Karpas-422 (cell line): ENCODE measurements at regions not wholly inside any gene's neighbourhood (a gene's known extent, or its start where the extent isn't known, plus 50 kb on each side); places are given as distances from the start of the nearest gene placed in this dataset.

Experiments
- DNase-seq: peaks from one replicate; pipeline ENCODE4 v3.0.0-alpha.2; 2015
- H2AFZ ChIP-seq: fragments of 200-600 bp; sonication (generic); 2 replicates; pipeline ENCODE4 v1.6.1; 2014; ENCODE audit warnings: antibody characterized with exemption, low read length, mixed read lengths
- H3K27ac ChIP-seq: fragments of 200-600 bp; sonication (generic); 2 replicates; pipeline ENCODE4 v1.5.1; 2014; ENCODE audit warnings: mild to moderate bottlenecking, low read length, moderate library complexity
- H3K27me3 ChIP-seq: fragments of 200-600 bp; sonication (generic); 2 replicates; pipeline ENCODE4 v1.6.1; 2014; ENCODE audit warnings: low read length, mixed read lengths
- H3K36me3 ChIP-seq: fragments of 200-600 bp; sonication (generic); 2 replicates; pipeline ENCODE4 v1.6.1; 2014; ENCODE audit warnings: low read length, mixed read lengths; ENCODE audit not compliant: insufficient read depth
- H3K4me1 ChIP-seq: fragments of 200-600 bp; sonication (generic); 2 replicates; pipeline ENCODE4 v1.6.1; 2014; ENCODE audit warnings: mild to moderate bottlenecking, low read length, mixed read lengths
- H3K4me2 ChIP-seq: fragments of 200-600 bp; sonication (generic); 2 replicates; pipeline ENCODE4 v1.6.1; 2014; ENCODE audit warnings: low read length, low read depth, mild to moderate bottlenecking; ENCODE audit not compliant: poor library complexity, severe bottlenecking
- H3K4me3 ChIP-seq: fragments of 200-600 bp; sonication (generic); 2 replicates; pipeline ENCODE4 v1.5.1; 2014; ENCODE audit warnings: mild to moderate bottlenecking, antibody characterized with exemption, low read length, mixed read lengths
- H3K79me2 ChIP-seq: fragments of 200-600 bp; sonication (generic); 2 replicates; pipeline ENCODE4 v1.6.1; 2014; ENCODE audit warnings: mild to moderate bottlenecking, low read length, mixed read lengths
- H3K9ac ChIP-seq: fragments of 200-600 bp; sonication (generic); 2 replicates; pipeline ENCODE4 v1.6.0; 2014; ENCODE audit warnings: low read length
- H3K9me2 ChIP-seq: fragments of 200-600 bp; sonication (generic), shearing (Covaris generic); replicated peaks from 2 replicates; pipeline ENCODE4 v1.6.0; 2014; ENCODE audit warnings: mild to moderate bottlenecking, low read length, moderate library complexity; ENCODE audit not compliant: insufficient read depth
- H3K9me3 ChIP-seq: fragments of 300-700, 200-600 bp; sonication (generic); 2 replicates; pipeline ENCODE4 v1.6.1; 2014; ENCODE audit warnings: low read length, mixed read lengths
- H4K20me1 ChIP-seq: fragments of 200-600 bp; sonication (generic); 2 replicates; pipeline ENCODE4 v1.6.1; 2014; ENCODE audit warnings: mild to moderate bottlenecking, antibody characterized with exemption, low read length, low read depth; ENCODE audit not compliant: insufficient read depth

GRCh38 chrX:16459008-16459407 is 190.9 kb upstream of the S100G start:
- no peaks in the 10 kb centered on the region for H3K9me3 ChIP-seq
- no peak overlapping the region for H3K4me3 ChIP-seq
- no peaks in the 10 kb centered on the region for H3K36me3 ChIP-seq
- H3K4me2 ChIP-seq = no peak overlapping the region
- no peaks in the 10 kb centered on the region for H3K79me2 ChIP-seq
- H3K9ac ChIP-seq = no peak overlapping the region
- no peak for DNase-seq
- no peaks in the 10 kb centered on the region for H3K4me1 ChIP-seq
- H3K27me3 ChIP-seq = no peaks in the 10 kb centered on the region
- no peaks in the 10 kb centered on the region for H4K20me1 ChIP-seq
- H2AFZ ChIP-seq = no peak overlapping the region
- H3K27ac ChIP-seq = no peak overlapping the region
- no peaks in the 10 kb centered on the region for H3K9me2 ChIP-seq

DNA sequence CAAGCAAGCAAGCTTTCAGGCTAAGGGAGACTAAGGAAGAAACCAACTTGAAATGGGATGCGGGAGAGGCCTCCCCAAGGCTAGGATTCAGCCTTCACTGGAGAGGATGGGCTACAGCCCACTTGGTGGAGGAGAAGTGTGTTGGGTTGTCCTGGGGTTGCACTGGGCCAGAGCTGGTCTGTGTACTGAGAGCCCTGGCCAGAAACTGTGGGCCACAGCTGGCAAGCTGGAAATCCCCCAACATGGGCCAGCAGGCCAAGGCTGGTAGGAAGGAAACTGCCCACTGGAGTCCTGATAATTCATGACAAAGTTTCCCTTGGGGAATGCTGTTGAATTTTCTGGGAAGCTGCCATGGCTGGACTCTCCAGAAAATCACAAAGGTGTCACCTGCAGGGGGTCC is 188.0 kb upstream of the S100G start:
- Histone ChIP-seq H3K9me2 (no peaks in the 10 kb centered on the region), H2AFZ (no peak overlapping the region), H3K27ac (no peak overlapping the region), H3K4me2 (no peak overlapping the region), H3K9ac (no peak overlapping the region), H4K20me1 (0 out of 2 replicates have a peak, but pooled peaks cover under 1% of the 10 kb centered on the region), H3K9me3 (no peaks in the 10 kb centered on the region), H3K4me3 (no peak overlapping the region), H3K27me3 (no peaks in the 10 kb centered on the region), H3K4me1 (no peaks in the 10 kb centered on the region), H3K79me2 (no peaks in the 10 kb centered on the region), H3K36me3 (no peaks in the 10 kb centered on the region)
- no peak for DNase-seq

- Histone ChIP-seq H3K9me2 (no peaks in the 10 kb centered on the region), H3K27ac (no peak overlapping the region), H3K27me3 (no peaks in the 10 kb centered on the region), H3K9ac (no peak overlapping the region), H3K4me1 (no peaks in the 10 kb centered on the region), H3K4me2 (no peak overlapping the region), H3K36me3 (no peaks in the 10 kb centered on the region), H4K20me1 (0 out of 2 replicates have a peak, but pooled peaks cover 2% of the 10 kb centered on the region), H3K79me2 (no peaks in the 10 kb centered on the region), H3K9me3 (no peaks in the 10 kb centered on the region), H3K4me3 (no peak overlapping the region), H2AFZ (no peak overlapping the region)
- DNase-seq = no peak
Observed at GRCh38 chrX:16462912-16463311, 187.0 kb upstream of the S100G start.

DNA sequence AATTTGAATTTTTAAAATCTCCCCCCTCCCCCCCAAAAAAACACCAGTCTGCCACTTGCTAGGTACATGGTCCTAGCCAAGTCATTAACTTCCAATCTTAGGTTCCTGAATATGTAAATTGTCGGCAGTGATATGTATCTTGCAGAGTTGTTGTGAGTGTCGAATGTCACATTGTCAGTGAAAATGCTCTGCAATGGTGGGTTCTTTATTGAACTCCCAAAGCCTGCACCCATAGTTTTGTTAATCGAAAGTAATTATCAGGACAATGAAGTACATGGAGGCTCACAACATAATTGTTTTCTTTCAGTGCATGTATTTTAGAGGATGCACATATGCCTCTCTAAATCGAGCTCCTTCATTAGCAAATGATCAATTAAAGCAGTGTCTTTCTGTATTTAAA is 185.6 kb upstream of the S100G start:
- Histone ChIP-seq H3K9me2 (no peaks in the 10 kb centered on the region), H3K9me3 (no peaks in the 10 kb centered on the region), H3K4me1 (no peaks in the 10 kb centered on the region), H2AFZ (no peak overlapping the region), H3K36me3 (no peaks in the 10 kb centered on the region), H3K27me3 (no peaks in the 10 kb centered on the region), H3K27ac (no peak overlapping the region), H3K4me2 (no peak overlapping the region), H3K9ac (no peak overlapping the region), H3K4me3 (no peak overlapping the region), H3K79me2 (no peaks in the 10 kb centered on the region), H4K20me1 (0 out of 2 replicates have a peak, but pooled peaks cover 2% of the 10 kb centered on the region)
- no peak for DNase-seq

DNA sequence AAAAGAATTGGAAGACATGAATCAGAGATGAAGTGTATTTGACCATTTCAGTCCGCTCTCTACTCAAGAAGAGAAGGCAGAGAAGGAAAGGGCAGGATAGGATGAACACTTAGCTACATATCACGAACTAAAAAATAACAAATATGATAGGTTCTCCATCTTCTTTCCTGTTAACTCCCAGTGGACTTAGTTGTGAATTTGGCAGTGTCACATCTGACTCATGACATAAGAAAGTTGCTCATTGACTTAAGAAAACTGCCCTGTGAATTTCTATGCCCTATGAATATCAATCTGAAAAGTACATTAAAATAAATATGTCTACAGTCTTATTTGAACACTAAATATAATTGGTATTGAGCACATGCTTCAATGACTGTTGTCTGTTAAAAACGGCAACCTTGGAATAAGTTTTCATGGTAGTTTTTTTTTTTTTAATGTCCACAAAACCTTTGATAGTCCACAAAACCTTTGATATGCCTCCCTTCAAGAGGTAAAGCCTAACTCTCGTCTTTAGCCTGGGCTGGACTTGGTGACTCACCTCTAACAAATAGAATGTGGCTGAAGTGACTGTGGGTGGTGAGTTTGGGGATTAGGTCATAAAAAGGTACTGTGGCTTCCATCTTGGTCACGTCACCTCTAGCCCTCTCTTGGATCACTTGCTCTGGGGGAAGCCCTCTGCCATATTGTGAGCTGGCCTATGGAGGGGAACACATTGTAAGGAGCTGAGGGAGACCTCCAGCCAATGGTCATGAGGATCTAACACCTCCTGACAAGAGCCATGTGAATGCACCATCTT is 184.7 kb upstream of the S100G start:
- no peak overlapping the region for H3K4me3 ChIP-seq
- H3K9me3 ChIP-seq = no peaks in the 10 kb centered on the region
- H3K9ac ChIP-seq = no peak overlapping the region

DNA sequence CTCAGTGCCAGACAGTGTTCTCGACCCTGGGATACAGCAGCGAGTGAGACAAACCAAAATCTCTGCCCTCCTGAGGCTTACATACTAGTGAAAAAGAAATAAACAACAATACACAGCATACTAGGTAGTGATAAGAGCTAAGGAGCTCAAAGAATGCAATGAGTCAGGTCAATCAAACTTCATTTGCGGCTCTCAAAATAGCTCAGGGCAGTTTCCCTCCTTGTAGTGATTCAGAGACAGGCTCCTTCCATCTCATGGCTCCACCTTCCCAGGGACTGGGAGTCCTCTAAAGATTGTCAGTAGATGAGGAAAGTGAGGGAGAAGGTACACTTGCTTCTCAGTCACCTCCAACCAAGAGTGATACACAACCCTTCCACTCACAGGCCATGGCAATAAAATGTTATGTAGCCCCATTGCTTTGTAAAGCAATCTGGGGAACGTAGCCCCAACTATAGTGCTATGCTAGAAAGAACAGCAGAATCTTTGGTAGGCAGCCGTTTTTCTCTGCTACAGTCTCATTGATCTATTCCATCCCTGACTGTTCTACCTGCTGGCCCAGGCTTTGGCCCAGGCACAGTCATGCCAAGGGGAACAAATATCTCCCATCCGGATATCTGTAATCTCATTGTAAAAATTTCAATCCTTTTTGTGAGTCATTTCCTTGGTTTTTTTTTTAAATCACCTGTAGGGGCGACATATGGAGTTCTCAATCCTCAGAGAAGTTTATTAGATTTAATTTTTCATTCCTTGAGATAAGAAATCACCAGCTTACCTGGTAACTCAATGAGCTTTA is 183.1 kb upstream of the S100G start:
- DNase-seq = no peak
- Histone ChIP-seq H3K27me3 (no peaks in the 10 kb centered on the region), H2AFZ (no peak overlapping the region), H3K9me2 (no peaks in the 10 kb centered on the region), H3K9ac (no peak overlapping the region), H3K27ac (no peak overlapping the region), H3K9me3 (no peaks in the 10 kb centered on the region), H3K4me1 (no peaks in the 10 kb centered on the region), H3K4me2 (no peak overlapping the region), H3K4me3 (no peak overlapping the region), H3K79me2 (no peaks in the 10 kb centered on the region), H4K20me1 (0 out of 2 replicates have a peak, but pooled peaks cover 2% of the 10 kb centered on the region), H3K36me3 (no peaks in the 10 kb centered on the region)

More for the DNA sequence above, 184.7 kb upstream of the S100G start:
- Histone ChIP-seq H3K4me1 (no peaks in the 10 kb centered on the region), H3K9me2 (no peaks in the 10 kb centered on the region), H4K20me1 (0 out of 2 replicates have a peak, but pooled peaks cover 2% of the 10 kb centered on the region), H2AFZ (no peak overlapping the region), H3K27me3 (no peaks in the 10 kb centered on the region), H3K4me2 (no peak overlapping the region), H3K27ac (no peak overlapping the region), H3K79me2 (no peaks in the 10 kb centered on the region), H3K36me3 (no peaks in the 10 kb centered on the region)
- no peak for DNase-seq

DNA sequence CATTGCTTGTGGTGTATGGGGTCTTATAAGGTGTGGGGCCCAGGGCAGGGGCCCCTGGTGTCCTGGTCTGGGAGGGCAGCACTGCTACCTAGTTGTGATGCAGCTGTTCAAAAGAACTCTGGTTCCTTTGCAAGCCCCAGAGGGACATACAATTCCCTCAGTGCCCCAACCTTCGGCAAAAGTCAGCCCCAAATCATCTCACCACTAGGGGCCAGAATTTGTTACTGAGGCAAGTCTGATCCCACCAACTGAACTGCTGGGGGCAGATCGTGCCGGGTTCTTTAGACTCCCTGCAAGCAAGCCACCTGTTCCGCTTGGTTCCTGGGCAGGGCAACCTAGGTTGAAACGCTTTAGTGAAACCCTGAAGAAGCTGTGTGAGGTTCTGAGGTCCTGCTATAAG is 180.1 kb upstream of the S100G start:
- Histone ChIP-seq H3K4me2 (no peak overlapping the region), H3K9me2 (no peaks in the 10 kb centered on the region), H3K36me3 (no peaks in the 10 kb centered on the region), H3K9me3 (no peaks in the 10 kb centered on the region), H4K20me1 (0 out of 2 replicates have a peak, but pooled peaks cover 2% of the 10 kb centered on the region), H3K4me3 (no peak overlapping the region), H3K9ac (no peak overlapping the region), H3K27me3 (no peaks in the 10 kb centered on the region), H3K27ac (no peak overlapping the region), H2AFZ (no peak overlapping the region), H3K4me1 (no peaks in the 10 kb centered on the region), H3K79me2 (no peaks in the 10 kb centered on the region)
- DNase-seq = peak; percentile 71

DNA sequence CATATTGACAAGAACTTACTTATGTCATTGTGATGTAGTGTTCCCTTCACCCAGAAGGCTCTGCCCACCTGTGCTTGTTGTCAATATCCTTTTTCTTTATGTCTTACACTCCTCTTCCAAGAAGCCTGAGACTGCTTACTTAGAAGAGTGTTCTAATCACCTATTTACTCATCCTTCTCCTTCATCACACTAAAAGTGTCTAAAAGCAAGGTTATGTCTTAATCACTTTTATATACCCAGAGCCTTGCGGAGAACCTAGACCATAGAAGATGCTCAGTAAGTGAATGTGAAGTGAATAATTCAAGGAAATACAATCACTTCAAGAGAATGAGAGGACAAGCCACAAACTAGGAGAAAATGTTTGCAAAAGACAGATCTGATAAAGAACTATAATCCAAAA is 177.6 kb upstream of the S100G start:
- no peak for DNase-seq
- Histone ChIP-seq H3K9me2 (no peaks in the 10 kb centered on the region), H3K9ac (no peak overlapping the region), H3K4me1 (no peaks in the 10 kb centered on the region), H3K4me2 (no peak overlapping the region), H3K27me3 (no peaks in the 10 kb centered on the region), H3K9me3 (no peaks in the 10 kb centered on the region), H3K79me2 (no peaks in the 10 kb centered on the region), H4K20me1 (no peaks in the 10 kb centered on the region), H2AFZ (no peak overlapping the region), H3K4me3 (no peak overlapping the region), H3K27ac (no peak overlapping the region), H3K36me3 (no peaks in the 10 kb centered on the region)
